ENCODE measurements at regions not wholly inside any gene's neighbourhood (a gene's known extent, or its start where the extent isn't known, plus 50 kb on each side); places are given as distances from the start of the nearest gene placed in this dataset.

DNA sequence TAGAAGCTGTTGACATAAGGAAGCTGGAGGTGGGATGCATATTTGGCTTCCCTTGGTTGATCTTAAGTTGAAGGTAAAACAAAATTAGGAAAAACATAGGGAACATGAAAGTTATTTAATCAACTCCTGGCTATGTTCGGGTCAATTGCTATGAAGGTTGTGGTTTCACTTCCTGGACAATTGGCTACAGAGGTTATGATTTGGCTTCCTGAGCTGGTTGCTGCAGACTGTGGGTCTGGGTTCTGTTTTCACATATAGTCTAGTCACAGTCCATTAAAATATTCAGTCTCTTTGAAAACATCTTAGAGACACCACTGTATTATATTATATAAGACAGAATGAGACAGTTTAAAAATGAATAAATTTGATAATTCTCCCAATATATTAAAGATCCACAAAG lies 895.2 kb upstream of the USP15 start:
- TF ChIP-seq, protein P1, sequence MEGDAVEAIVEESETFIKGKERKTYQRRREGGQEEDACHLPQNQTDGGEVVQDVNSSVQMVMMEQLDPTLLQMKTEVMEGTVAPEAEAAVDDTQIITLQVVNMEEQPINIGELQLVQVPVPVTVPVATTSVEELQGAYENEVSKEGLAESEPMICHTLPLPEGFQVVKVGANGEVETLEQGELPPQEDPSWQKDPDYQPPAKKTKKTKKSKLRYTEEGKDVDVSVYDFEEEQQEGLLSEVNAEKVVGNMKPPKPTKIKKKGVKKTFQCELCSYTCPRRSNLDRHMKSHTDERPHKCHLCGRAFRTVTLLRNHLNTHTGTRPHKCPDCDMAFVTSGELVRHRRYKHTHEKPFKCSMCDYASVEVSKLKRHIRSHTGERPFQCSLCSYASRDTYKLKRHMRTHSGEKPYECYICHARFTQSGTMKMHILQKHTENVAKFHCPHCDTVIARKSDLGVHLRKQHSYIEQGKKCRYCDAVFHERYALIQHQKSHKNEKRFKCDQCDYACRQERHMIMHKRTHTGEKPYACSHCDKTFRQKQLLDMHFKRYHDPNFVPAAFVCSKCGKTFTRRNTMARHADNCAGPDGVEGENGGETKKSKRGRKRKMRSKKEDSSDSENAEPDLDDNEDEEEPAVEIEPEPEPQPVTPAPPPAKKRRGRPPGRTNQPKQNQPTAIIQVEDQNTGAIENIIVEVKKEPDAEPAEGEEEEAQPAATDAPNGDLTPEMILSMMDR (IDR thresholded peaks at IDR 0.05; ENCODE audit: low read depth, low read length, missing control alignments), result no peak
- no peak for DNase-seq (ENCODE audit: extremely low read depth, low read depth)

DNA sequence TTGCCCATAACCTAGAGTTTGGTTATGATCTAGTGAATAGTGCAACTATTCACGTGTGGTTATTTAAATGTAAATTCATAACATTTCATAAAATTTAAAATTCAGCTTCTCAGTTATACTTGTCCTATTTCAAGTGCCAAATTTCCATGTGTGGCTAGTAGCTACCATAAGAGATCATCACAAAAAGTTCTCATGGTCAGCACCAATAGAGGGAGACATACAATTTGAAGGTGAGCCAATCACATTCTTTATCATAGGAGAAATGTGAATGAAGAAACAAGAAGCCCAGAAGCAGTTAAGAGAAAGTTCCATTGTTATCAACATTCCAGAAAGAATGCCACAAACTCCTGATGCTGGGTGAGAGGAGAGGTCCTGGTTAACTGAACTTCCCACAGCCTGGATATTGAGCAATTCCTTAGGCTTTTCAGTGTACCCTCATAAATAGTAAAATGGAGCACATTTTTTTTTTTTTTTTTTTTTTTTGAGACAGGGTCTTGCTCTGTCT lies 892.9 kb upstream of the USP15 start:
- no peak for DNase-seq (ENCODE audit: extremely low read depth, low read depth)
- no peak overlapping the region for H3K4me3 ChIP-seq (replicated peaks; ENCODE audit: low read depth, low read length)
- TF ChIP-seq, protein P1 (IDR thresholded peaks at IDR 0.05; ENCODE audit: low read depth, low read length, missing control alignments), result no peak

More for the DNA sequence above, 895.2 kb upstream of the USP15 start:
- H3K4me3 ChIP-seq (replicated peaks; ENCODE audit: low read depth, low read length), result no peak overlapping the region

- no peak for DNase-seq (ENCODE audit: extremely low read depth, low read depth)
- TF ChIP-seq, protein P1 (IDR thresholded peaks at IDR 0.05; ENCODE audit: low read depth, low read length, missing control alignments), result no peak
- H3K4me3 ChIP-seq (replicated peaks; ENCODE audit: low read depth, low read length), result no peak overlapping the region
Observed at GRCh38 chr12:61369241-61369910, 890.8 kb upstream of the USP15 start.

DNA sequence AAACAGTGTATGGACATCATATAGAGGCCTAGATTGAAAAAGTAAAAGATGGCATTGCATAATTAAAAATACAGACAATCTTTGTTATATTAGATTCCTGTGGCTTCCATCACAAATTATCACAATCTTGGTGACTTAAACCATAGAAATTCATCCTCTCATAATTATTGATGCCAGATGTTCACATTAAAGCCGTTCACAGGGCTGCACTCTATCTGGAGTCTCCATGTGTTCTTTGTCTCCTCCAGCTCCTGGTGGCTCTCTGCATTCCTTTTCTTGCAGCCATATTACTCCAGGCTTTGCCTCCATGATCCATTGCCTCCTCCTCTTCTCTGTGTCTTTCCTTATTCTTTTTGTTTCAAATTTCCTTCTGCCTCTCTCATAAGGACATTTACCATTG lies 875.7 kb upstream of the USP15 start:
- DNase-seq (ENCODE audit: extremely low read depth, low read depth), result no peak
- no peak overlapping the region for H3K4me3 ChIP-seq (replicated peaks; ENCODE audit: low read depth, low read length)
- TF ChIP-seq, protein P1 (IDR thresholded peaks at IDR 0.05; ENCODE audit: low read depth, low read length, missing control alignments), result no peak

GRCh38 chr12:61385771-61386170 lies 874.4 kb upstream of the USP15 start:
- H3K4me3 ChIP-seq (replicated peaks; ENCODE audit: low read depth, low read length), result no peak overlapping the region
- DNase-seq (ENCODE audit: extremely low read depth, low read depth), result no peak
- TF ChIP-seq, protein P1 (IDR thresholded peaks at IDR 0.05; ENCODE audit: low read depth, low read length, missing control alignments), result no peak

DNA sequence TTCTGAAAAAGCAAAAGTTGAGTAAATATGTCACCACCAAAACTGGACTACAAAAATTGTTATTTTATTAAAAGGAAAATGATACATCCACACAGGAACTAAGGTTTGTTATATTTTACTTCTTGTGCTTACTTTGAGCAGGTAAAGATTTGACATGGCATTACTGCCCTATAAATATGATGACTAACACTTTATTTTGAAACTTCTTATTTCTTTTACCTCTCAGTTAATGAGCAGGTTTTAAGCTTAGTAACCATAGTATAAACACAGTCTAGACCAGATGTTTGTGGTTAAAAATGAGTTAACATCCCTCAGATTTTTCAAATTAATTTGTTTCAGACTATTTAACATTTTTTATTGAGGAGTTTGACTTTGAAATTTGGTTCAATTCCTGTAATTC lies 862.5 kb upstream of the USP15 start:
- no peak for DNase-seq (ENCODE audit: extremely low read depth, low read depth)
- TF ChIP-seq, protein P1 (IDR thresholded peaks at IDR 0.05; ENCODE audit: low read depth, low read length, missing control alignments), result no peak
- H3K4me3 ChIP-seq (replicated peaks; ENCODE audit: low read depth, low read length), result no peak overlapping the region

GRCh38 chr12:61412201-61412600 lies 848.0 kb upstream of the USP15 start:
- TF ChIP-seq, protein P1 (IDR thresholded peaks at IDR 0.05; ENCODE audit: low read depth, low read length, missing control alignments), result no peak
- no peak for DNase-seq (ENCODE audit: extremely low read depth, low read depth)
- H3K4me3 ChIP-seq (replicated peaks; ENCODE audit: low read depth, low read length), result no peak overlapping the region

Data from HFF-Myc (cell line).